ENCODE measurements at regions not wholly inside any gene's neighbourhood (a gene's known extent, or its start where the extent isn't known, plus 50 kb on each side); places are given as distances from the start of the nearest gene placed in this dataset.

GRCh38 chr11:70027451-70027850 is 50.7 kb upstream of the ANO1 start (continued):
- TF ChIP-seq CHD7 (IDR thresholded peaks at IDR 0.05; ENCODE audit: insufficient replicate concordance, low read length) (no peak), KDM4A (IDR thresholded peaks at IDR 0.05; ENCODE audit: low read depth, low read length, severe bottlenecking) (no peak), CHD2 (IDR thresholded peaks at IDR 0.05; ENCODE audit: low read length) (no peak), SP4 (IDR thresholded peaks at IDR 0.05; ENCODE audit: low read length) (no peak), NRF1 (IDR thresholded peaks at IDR 0.05; ENCODE audit: low read depth, low read length) (no peak), EZH2 (IDR thresholded peaks at IDR 0.05; ENCODE audit: low read depth, low read length, severe bottlenecking) (no peak), RBBP5 (IDR thresholded peaks at IDR 0.05; ENCODE audit: borderline replicate concordance, low read depth, low read length) (no peak), GTF2F1 (IDR thresholded peaks at IDR 0.05; ENCODE audit: borderline replicate concordance, low read depth, low read length) (no peak), TAF1 (IDR thresholded peaks at IDR 0.05; ENCODE audit: low read depth, low read length) (no peak), SUZ12 (IDR thresholded peaks at IDR 0.05; ENCODE audit: low read length) (no peak), MAX (IDR thresholded peaks at IDR 0.05) (no peak), SP1 (IDR thresholded peaks at IDR 0.05; ENCODE audit: low read depth, low read length) (no peak), ZNF274 (IDR thresholded peaks at IDR 0.05; ENCODE audit: borderline replicate concordance, extremely low read depth, low read length) (no peak)
